ENCODE measurements at regions not wholly inside any gene's neighbourhood (a gene's known extent, or its start where the extent isn't known, plus 50 kb on each side); places are given as distances from the start of the nearest gene placed in this dataset.

DNA sequence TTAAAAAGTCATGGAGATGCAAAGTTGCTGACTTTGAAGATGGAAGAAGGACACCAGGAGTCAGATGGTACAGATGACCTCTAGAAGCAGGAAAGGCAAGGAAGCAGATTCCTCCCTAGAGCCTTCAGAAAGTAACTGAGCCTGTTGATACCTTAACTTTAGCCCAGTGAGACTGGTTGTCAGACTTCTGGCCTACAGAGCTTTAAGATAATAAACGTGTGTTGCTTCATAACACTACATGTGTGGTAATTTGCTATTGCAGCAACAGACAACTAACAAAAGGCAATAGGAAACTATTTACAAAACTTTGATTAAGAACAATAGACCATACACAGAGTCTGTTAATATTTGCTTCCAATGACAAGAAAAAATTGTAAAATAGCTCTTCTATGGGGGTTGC lies 102.0 kb upstream of the USP38 start:
- no peak for DNase-seq (ENCODE audit: low spot score)

DNA sequence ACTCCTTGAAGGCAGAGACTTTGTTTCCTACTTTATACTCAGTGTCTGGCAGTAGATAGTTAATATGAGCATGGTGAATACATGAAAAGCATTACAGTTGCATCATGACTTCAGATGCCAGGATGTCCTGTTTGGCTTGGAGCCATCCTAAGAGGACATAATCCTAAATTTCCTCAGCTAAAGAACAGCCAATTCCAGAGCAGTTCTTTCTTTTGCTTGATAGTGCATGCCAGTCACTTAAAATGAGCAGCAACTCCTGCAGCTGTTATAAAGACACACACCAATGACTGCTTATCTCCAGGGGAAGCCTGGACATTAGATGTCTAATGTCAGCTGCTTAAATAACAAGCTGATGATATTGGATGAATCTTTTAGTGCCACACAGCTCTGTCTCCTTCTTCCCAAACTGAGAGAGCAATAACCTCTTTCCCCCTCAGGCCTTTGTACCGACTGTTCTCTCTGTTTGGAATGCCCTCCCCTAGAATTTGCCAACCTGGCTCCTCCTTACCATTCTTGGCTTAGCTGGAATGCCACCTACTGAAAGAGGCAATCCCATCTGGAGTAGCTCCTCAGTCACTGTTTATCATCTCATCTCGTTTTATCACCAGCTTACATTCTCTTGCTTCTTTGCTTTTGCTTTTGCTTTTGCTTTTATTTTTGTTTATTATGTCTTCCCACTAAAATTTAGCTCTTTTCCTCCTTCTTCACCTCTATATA lies 100.8 kb upstream of the USP38 start:
- DNase-seq (ENCODE audit: low spot score): no peak

DNA sequence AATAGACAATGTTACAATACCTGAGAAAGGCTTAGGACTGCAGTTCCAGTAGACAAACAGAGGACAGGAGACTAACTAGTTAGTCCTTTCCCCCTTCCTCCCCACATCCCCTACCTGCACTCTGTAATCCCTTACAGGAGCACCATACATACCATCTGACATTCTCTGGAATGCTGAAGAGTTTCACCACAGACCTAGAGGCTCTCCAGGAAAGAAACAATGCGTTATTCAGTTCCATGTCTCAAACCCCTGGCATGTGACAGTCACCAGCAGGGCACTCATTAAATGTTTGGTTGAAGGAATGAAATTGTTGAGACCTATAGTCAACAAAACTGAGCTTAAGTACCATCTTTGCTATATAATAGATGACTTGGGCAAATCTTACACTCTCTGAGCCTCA lies 100.2 kb upstream of the USP38 start:
- no peak for DNase-seq (ENCODE audit: low spot score)

DNA sequence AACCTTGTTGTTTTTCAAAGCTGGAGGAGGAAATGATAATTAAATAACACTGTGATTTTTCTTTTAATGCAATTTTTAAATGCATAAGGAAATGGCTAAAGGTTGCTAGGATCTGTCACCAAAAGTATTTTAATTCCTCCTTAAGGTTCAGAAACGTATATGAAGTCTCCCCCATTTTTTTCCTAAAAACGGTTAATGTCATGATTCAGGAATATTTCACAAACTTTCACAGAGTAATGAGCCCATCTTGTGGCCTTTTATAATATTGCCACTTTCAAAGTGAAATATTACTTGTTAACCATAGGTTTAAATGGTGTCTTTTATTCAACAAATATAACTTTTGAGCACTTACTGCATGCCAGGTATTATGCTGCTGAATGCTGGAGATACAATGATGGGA lies 99.5 kb upstream of the USP38 start:
- DNase-seq (ENCODE audit: low spot score): no peak

DNA sequence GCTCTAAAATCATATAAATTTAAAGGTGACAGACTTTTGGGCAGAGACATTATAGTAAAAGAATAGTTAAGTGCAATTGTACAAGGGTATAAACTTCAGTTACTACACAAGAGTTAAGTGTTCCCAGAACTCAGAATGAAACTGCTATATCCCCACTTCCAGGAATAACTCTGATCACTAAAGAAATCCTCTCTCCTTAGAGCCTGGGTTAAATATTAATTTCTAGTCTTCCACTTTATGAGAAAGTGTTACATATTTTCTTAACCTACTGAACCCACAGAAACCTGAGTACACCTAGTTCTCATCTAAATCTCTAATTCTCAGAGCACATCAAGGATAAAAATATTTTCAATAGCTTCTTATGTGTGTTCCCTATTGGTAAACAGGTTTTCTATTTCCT lies 99.1 kb upstream of the USP38 start:
- no peak for DNase-seq (ENCODE audit: low spot score)

DNA sequence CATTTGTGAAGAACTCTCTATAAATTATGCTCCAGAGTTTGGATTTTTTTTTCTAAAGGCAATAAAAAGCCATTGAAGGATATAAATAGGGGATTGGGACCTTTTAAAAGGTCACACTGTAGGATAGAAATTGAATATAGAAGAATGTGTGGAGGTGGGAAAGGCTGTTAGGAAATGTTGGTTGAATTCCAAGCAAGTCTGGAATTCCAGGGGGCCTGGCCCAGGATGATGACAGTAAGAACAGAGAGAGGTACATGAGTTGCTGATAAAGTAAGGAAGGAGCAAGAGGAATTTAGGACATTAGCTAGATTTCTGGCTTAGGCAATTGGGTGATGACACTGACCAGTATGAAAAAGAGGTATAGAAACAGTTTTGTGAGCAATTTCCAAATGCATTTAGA lies 95.4 kb upstream of the USP38 start:
- DNase-seq (ENCODE audit: low spot score): no peak

DNA sequence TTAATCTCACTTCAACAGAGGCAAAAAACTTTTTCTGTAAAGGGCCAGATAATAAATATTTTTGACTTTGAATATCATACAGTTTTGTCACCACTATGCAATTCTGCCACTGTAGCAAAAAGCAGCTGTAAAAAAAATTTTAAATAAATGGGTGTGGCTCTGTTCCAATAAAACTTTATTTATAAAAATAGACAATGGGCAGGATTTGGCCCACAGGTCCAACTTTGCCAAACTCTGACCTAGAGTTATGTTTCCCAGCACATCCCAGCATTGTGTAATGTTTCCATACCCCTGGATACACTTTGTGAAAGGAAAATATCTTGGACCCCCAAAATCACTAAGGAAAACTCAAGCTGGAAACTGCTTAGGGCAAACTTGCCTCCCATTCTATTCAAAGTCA lies 94.9 kb upstream of the USP38 start:
- DNase-seq (ENCODE audit: low spot score): no peak

DNA sequence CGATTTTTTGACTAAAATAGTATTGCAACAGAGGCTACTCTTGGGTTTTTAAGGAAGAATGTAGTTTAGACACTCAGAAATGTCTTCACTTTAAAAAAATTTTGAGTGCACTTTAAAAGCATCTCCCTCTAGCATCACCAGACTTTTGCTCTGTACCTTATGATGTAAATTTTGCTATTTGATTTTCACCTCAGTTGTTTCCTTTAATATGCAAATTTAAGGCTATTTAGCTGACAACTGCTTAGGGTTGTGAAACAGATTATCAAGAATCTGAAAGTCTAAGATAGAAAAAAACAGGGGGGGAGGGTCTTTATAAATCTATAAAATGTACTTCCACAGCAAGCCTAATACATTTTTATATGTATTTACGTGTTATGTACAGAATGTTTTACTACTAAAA lies 92.9 kb upstream of the USP38 start:
- no peak for DNase-seq (ENCODE audit: low spot score)

DNA sequence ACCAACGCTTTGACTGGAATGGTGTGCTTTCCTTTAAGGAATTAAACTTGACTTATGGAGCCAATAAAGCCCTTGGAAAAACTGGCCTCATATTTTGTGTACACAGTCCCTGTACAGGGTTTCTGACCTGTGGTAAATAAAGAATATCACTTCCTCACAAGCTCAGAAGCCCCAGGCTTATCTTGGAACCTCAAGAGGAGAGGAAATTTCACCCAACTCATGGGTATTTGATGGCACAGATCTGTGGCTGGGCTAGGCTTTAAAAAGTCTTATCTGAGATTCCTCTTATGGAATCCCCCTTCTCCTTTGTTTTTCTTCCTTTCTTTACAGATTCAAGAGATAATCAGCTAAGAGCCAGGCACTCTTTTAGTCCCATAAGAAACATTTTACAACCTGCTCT lies 89.3 kb upstream of the USP38 start:
- no peak for DNase-seq (ENCODE audit: low spot score)

DNA sequence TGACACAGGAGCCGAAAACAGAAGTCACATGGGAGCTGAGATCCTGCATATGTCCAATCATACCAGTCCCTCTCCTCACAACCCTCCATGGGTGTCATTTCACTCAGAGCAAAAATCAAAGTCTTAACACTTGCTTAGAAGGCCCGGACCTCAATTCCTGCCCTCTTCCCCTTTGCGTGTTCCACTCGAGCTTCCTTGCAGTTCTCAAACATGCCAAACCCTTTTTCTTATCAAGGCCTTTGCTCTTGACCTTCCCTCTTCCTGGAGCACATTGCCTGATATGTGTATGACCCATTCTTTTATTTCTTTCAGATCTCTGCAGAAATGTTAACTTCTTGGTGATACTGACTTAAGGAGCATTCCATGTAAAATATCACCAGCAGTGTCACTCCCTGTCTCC lies 87.0 kb upstream of the USP38 start:
- DNase-seq (ENCODE audit: low spot score): no peak

DNA sequence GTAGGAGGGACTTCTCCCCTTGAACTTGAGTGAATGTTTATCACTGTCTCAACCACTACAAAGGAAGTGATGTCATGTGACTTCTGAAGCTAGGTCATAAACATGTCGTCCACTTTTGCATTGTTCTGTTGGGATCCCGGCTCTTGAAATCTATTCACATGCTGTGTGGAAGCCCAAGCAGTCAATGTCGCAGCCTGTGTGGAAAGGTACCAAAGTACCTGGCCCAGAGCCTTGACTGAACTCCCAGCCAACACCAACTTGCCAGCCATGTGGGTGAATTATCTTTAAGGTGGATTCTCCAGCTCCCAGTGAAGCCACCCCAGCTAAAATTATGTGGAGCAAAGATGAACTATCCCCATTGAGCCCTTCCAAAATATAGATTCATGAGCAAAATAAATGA lies 85.0 kb upstream of the USP38 start:
- no peak for DNase-seq (ENCODE audit: low spot score)

DNA sequence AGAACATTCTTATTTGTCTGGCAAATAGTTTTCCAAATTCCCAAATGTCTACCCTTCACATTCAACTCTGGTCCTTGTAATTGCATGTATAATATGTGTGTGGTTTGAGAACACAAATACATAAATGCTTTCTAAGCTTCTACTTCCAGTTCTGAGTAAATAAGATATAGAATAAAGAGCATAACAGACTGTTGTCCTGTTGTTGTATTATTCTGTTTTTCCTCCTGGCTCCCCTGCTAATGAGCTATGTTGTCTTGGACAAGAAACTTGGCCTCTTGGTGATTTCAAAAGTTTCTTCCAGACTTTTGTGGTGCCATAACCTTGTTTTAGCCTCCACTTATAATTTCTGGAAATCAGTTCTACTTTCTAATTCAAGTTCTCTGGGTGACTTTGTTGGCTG lies 75.3 kb upstream of the USP38 start:
- DNase-seq (ENCODE audit: low spot score): no peak

DNA sequence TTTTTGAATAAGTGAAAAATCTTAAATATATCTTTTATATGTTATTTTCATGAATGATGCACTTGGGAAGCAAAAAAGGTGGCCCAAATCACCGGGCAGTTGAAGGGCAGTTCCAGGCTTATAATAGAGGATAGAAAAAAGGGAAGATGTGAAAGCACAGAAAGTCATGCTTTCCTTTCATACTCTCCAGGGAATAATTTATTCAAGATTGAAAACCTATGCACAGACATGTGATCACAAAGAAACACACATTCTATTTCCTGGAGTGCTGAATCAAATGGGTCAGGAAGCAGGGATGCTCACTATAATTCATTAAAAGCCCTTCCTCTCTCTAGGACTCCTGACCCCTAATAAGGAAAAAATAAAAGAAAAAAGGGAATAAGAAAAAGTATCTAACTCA lies 66.1 kb upstream of the USP38 start:
- no peak for DNase-seq (ENCODE audit: low spot score)

DNA sequence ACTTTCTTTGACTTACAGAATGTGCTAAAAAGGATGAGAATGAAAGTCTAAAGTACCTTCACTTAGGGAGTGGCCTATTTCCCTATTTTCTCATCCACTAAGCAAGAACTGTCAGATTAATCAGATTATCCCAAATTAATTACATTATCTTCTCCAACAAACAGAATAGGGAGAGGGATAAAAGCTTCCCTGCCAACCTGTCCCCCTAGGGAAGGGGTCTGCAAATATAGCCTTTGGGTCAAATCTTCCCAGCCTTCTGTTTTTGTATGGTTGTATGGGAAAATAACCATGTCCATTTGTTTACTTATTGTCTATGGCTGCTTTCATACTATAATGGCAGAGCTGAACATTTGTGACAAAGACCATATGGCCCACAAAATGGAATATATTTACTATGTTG lies 57.1 kb upstream of the USP38 start:
- DNase-seq (ENCODE audit: low spot score): no peak

DNA sequence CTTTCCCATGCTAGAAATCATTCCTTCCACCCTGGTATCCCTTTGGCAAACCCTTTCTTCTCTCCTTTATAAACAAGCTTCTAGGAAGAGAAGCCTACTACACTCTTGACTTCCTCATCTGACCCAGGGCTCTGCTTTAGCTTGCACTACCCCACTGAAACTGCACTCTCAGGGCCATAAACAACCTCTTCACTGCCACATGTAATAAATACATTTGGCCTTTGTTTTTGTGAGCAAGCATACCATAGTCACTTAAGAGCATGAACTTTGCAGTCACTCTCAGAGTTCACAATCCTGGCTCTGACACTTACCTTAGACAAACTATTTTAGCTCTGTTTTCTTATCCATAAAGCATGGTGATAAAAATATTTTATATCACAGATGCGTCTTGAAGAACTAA lies 50.7 kb upstream of the USP38 start:
- no peak for DNase-seq (ENCODE audit: low spot score)

All from globus pallidus (tissue), 1 donor.